Skeletal muscle tissue (tissue), 3 donors: ENCODE measurements at regions not wholly inside any gene's neighbourhood (a gene's known extent, or its start where the extent isn't known, plus 50 kb on each side); places are given as distances from the start of the nearest gene placed in this dataset.

Experiments
- H3K27ac ChIP-seq: one replicate; pipeline ENCODE4 v1.7.0; 2013; ENCODE audit warnings: mild to moderate bottlenecking, low read depth, low read length, inconsistent platforms
- H3K27me3 ChIP-seq, 3 donors: one replicate each; pipeline ENCODE4 v1.7.0; 2013; ENCODE audit warnings: low read length in 3 of 3; ENCODE audit not compliant: control insufficient read depth in 3 of 3, insufficient read depth in 3 of 3
- H3K36me3 ChIP-seq, 3 donors: one replicate each; pipeline ENCODE4 v1.7.0; 2013; ENCODE audit warnings: low read length in 3 of 3; ENCODE audit not compliant: control insufficient read depth in 3 of 3, insufficient read depth in 3 of 3
- H3K4me1 ChIP-seq, 3 donors: one replicate each; pipeline ENCODE4 v1.7.0; 2013; ENCODE audit warnings: low read length in 3 of 3, mild to moderate bottlenecking in 3 of 3; ENCODE audit not compliant: control insufficient read depth in 3 of 3, insufficient read depth in 3 of 3
- H3K4me3 ChIP-seq, 3 donors: one replicate each; pipeline ENCODE4 v1.7.0; 2013; ENCODE audit warnings: low read length in 3 of 3
- H3K9ac ChIP-seq, 3 donors: one replicate each; pipeline ENCODE4 v1.7.0; 2013; ENCODE audit warnings: low read length in 3 of 3, mild to moderate bottlenecking in 3 of 3, moderate library complexity in 2 of 3, low read depth in 1 of 3
- H3K9me3 ChIP-seq, 3 donors: one replicate each; pipeline ENCODE4 v1.7.0; 2013; ENCODE audit warnings: low read length in 3 of 3; ENCODE audit not compliant: control insufficient read depth in 3 of 3
- donor health status: Osteomylitis.

DNA sequence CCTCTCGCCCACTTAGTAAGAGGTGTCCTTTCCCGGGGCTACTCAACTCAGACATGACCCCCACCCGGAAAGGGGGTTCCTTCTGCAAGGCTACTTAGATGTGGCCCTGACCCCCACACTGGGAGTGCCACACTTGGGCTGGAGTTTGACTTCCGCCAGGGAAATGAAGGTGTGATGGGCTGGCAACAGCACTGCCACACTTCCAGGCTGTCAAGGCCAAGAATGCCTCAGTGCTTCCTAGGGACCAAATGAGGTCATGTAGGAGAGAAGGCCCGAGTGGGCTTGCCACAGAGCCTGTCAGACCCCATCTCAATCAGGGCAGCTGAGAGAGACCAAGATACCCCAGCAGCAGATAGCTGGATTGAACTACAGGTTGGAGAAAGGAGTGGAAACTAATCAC lies 55.5 kb downstream of the DRD1 start:
- Histone ChIP-seq H3K4me1 (no peaks in the 10 kb centered on the region), H3K9ac (no peak overlapping the region), H3K36me3 (no peaks in the 10 kb centered on the region), H3K4me3 (no peak overlapping the region), H3K27ac (no peak overlapping the region), H3K27me3 (peaks cover 0 to 3% (median 0%) of the 10 kb centered on the region in 3 donors), H3K9me3 (no peaks in the 10 kb centered on the region)

- no peaks in the 10 kb centered on the region for H3K36me3 ChIP-seq
- no peak overlapping the region for H3K4me3 ChIP-seq
- no peak overlapping the region for H3K27ac ChIP-seq
- H3K4me1 ChIP-seq: no peaks in the 10 kb centered on the region
- peaks cover 0 to 5% (median 0%) of the 10 kb centered on the region in 3 donors for H3K27me3 ChIP-seq
- H3K9ac ChIP-seq: no peak overlapping the region
- H3K9me3 ChIP-seq: no peaks in the 10 kb centered on the region
These were observed 56.8 kb downstream of the DRD1 start for GRCh38 chr5:175387144-175387543.

DNA sequence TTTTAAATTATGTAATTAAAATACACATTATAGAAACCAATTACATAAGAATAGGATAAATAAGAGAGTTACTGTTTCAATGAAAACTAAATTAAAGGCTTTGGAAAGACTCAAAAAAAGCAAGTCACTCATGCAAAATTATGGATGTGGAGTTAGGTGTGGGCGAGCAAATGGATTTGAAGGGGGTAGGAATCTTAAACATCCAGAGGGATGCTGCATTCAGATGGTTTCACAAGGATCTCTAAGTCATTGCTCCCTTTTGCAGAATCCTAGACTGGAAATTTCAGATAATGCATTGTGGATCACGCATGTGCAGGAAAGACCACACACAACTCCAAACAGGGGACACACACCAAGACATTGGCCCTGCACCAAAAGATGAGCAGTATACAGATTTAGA lies 57.5 kb downstream of the DRD1 start:
- H3K9me3 ChIP-seq: no peaks in the 10 kb centered on the region

GRCh38 chr5:175385691-175386362 lies 58.2 kb downstream of the DRD1 start:
- Histone ChIP-seq H3K27me3 (peaks cover 0 to 6% (median 0%) of the 10 kb centered on the region in 3 donors), H3K36me3 (no peaks in the 10 kb centered on the region), H3K27ac (no peak overlapping the region), H3K9ac (no peak overlapping the region), H3K9me3 (no peaks in the 10 kb centered on the region), H3K4me1 (no peaks in the 10 kb centered on the region), H3K4me3 (no peak overlapping the region)

More for the DNA sequence above, 57.5 kb downstream of the DRD1 start:
- H3K27ac ChIP-seq: no peak overlapping the region
- H3K27me3 ChIP-seq: peaks cover 0 to 6% (median 0%) of the 10 kb centered on the region in 3 donors
- no peaks in the 10 kb centered on the region for H3K4me1 ChIP-seq
- H3K36me3 ChIP-seq: no peaks in the 10 kb centered on the region
- H3K4me3 ChIP-seq: no peak overlapping the region
- no peak overlapping the region for H3K9ac ChIP-seq

DNA sequence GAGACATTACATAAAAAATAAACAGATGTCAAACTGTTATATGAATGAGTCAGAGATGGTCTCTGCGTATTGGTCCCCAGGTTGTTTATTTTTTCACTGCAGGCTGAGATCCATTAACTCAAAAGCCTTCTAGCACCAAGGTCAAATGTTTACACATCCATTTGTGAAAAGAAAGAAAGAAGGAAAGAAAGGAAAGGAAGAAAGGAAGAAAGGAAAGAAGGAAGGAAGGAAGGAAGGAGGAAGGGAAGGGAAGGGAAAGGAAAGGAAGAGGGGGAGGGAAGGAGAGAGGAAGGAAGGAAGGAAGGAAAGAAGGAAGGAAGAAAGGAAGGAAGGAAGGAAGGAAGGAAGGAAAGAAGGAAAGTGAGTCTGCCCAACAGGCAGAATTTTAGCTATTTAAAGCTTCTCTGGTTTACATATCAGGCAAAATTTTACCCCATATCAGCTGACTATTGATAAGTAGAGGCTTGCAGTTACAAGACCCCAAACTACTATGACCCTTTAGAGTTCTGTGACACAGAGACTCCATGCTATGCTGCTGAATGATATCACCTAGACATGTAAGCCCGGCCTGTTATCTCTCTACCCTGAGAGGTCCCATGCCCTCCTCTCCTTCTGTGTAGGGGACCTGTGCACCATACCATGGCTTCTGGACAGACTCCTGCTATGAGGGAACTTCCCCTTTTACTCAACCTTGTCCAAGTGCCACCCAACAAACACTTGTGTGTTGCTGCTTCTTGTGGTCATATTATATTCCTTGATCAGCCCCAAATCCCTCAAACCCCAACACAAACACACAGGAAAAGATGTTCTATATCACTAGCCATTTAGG lies 59.0 kb downstream of the DRD1 start:
- no peak overlapping the region for H3K4me3 ChIP-seq
- H3K4me1 ChIP-seq: no peaks in the 10 kb centered on the region
- no peaks in the 10 kb centered on the region for H3K9me3 ChIP-seq
- H3K9ac ChIP-seq: no peak overlapping the region
- H3K36me3 ChIP-seq: no peaks in the 10 kb centered on the region
- peaks cover 0 to 6% (median 0%) of the 10 kb centered on the region in 3 donors for H3K27me3 ChIP-seq
- no peak overlapping the region for H3K27ac ChIP-seq

DNA sequence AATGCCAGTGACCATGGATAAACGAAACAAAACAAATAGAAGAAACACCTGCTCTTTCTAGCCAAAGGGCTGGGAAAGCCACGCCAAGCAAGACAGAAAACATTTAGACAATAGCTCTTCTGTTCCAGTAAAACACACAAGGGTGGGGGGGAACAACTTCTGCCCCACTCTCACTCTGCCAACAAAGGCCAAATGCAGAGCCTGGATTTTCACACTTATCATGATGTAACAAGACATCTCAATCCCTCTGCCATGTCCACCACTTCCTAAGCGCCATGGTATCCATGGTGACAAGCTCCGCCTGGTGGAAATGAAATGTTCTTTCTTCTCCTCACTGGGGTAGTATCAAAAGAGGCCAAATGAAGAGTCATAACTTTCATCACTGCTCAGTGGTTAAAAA lies 60.6 kb downstream of the DRD1 start:
- Histone ChIP-seq H3K9ac (no peak overlapping the region), H3K4me3 (no peak overlapping the region), H3K27ac (no peak overlapping the region), H3K27me3 (peaks cover 0 to 6% (median 0%) of the 10 kb centered on the region in 3 donors), H3K4me1 (no peaks in the 10 kb centered on the region), H3K9me3 (no peaks in the 10 kb centered on the region), H3K36me3 (no peaks in the 10 kb centered on the region)

DNA sequence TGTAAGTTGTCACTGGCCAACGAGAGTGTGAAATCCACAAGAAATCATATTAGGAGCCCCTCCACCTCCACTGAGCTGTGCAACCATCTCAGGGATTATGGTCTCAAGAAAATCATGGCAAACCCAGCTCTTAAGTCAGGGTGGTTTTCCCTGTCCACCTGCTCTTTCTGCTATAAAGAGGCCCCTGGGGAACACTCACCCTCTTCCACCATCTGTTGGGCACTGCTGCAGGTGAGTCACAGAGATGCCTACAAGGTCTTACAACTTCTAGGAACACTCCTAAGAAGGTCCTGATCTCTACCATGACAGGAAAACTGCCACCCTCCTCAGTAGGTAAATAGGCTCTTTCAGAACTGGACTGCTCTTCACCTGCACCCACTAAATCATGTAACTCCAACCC lies 61.8 kb downstream of the DRD1 start:
- no peak overlapping the region for H3K27ac ChIP-seq
- H3K36me3 ChIP-seq: no peaks in the 10 kb centered on the region
- H3K27me3 ChIP-seq: peaks cover 0 to 6% (median 0%) of the 10 kb centered on the region in 3 donors
- H3K4me1 ChIP-seq: no peaks in the 10 kb centered on the region
- H3K9me3 ChIP-seq: no peaks in the 10 kb centered on the region
- H3K9ac ChIP-seq: no peak overlapping the region
- H3K4me3 ChIP-seq: no peak overlapping the region

DNA sequence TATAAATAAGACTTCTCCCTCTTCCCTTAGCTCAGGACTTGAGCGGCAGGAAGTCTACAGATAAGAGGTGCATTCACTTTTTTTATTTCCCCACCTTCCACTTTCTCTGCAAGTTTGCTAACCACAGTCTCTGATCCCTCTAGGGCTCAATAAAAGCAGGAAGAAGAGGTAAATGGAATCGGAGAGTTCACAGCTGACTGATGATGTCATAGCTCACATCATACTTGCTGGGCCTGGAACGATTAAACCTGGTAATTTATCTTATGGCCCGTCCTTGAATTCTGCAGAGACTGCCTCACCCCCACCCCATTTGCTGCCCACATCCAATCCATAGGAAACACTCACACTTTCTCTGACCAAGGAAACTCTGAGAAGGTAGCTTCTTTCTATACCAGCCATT lies 62.9 kb downstream of the DRD1 start:
- Histone ChIP-seq H3K4me3 (no peak overlapping the region), H3K9ac (no peak overlapping the region), H3K9me3 (no peaks in the 10 kb centered on the region), H3K4me1 (no peaks in the 10 kb centered on the region), H3K27me3 (peaks cover 0 to 5% (median 0%) of the 10 kb centered on the region in 3 donors), H3K27ac (no peak overlapping the region), H3K36me3 (no peaks in the 10 kb centered on the region)

GRCh38 chr5:175380701-175381100 lies 63.3 kb downstream of the DRD1 start:
- no peak overlapping the region for H3K9ac ChIP-seq

DNA sequence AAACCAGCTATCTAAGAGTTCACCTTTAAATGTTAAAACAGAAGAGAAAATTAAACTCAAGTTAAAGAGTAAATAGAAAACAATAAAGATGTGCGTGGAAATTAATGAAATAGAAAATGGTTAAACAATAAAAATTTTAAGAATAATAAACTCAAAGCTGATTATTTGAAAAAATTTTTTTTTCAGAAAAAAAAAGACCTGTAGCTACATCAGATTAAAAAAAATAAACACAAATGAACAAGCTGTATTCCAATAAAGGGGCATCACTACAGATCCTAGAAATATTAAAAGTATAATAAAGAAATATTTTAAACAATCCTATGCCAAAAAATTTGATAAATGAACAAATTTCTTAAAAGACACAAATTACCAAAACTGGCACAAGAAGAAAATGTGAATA lies 64.1 kb downstream of the DRD1 start:
- Histone ChIP-seq H3K4me3 (no peak overlapping the region), H3K4me1 (no peaks in the 10 kb centered on the region), H3K9ac (no peak overlapping the region), H3K9me3 (no peaks in the 10 kb centered on the region), H3K27me3 (peaks cover 0 to 3% (median 0%) of the 10 kb centered on the region in 3 donors), H3K27ac (no peak overlapping the region), H3K36me3 (no peaks in the 10 kb centered on the region)

More at GRCh38 chr5:175380701-175381100, 63.3 kb downstream of the DRD1 start:
- no peak overlapping the region for H3K27ac ChIP-seq
- H3K9me3 ChIP-seq: no peaks in the 10 kb centered on the region
- peaks cover 0 to 3% (median 0%) of the 10 kb centered on the region in 3 donors for H3K27me3 ChIP-seq
- H3K36me3 ChIP-seq: no peaks in the 10 kb centered on the region
- no peak overlapping the region for H3K4me3 ChIP-seq
- no peaks in the 10 kb centered on the region for H3K4me1 ChIP-seq
